ENCODE measurements at regions not wholly inside any gene's neighbourhood (a gene's known extent, or its start where the extent isn't known, plus 50 kb on each side); places are given as distances from the start of the nearest gene placed in this dataset.
"Not testable (repeated sequence)": the region's sequence is repeated elsewhere in the genome, so short reads cannot be mapped to it uniquely, and the experiment has no call there.

DNA sequence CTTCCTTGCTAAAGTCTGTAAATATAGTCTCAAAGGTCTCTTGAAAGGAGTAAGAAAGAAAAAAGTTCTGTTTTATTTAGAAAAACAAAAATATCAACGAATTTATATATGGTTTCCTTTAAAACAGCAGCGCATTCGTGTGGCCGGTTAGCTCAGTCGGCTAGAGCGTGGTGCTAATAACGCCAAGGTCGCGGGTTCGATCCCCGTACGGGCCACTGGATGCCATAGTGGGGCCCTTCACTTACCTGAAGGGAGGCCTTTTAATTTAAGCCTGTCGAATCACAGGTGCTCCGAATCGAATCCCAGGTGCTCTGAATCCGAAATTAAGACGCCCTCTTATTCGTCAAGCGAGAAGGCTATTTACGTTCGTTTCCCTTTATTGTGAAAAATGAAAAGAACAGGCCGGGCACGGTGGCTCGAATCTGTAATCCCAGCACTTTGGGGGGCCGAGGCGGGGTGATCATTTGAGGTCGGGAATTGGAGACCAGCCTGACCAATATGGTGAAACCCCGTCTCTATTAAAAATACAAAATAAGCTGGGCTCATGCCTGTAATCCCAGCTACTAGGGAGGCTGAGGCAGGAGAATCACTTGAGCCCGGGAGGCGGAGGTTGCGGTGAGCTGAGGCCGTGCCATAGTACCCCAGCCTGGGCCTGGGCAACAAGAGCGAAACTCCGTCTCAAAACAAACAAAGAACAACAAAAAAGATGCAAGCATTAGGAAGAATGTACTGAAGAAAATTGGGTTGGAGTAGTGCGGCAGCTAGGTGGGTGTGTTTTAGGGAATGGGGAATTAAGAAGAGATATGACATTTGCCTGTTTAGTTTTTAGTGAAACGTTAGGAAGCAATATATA is 195.8 kb upstream of the ZNF184 start:
- H3K4me3 Mint-ChIP-seq, result peak overlapping the region; percentile 36
- H3K4me1 Mint-ChIP-seq, result peaks cover 25% of the 10 kb centered on the region
- peak overlapping the region; percentile 94 for H3K27ac Mint-ChIP-seq
- H3K9me3 Mint-ChIP-seq, result peaks cover 31% of the 10 kb centered on the region
- H3K36me3 Mint-ChIP-seq, result peaks cover 12% of the 10 kb centered on the region
- H3K27me3 Mint-ChIP-seq, result peaks cover 75% of the 10 kb centered on the region

DNA sequence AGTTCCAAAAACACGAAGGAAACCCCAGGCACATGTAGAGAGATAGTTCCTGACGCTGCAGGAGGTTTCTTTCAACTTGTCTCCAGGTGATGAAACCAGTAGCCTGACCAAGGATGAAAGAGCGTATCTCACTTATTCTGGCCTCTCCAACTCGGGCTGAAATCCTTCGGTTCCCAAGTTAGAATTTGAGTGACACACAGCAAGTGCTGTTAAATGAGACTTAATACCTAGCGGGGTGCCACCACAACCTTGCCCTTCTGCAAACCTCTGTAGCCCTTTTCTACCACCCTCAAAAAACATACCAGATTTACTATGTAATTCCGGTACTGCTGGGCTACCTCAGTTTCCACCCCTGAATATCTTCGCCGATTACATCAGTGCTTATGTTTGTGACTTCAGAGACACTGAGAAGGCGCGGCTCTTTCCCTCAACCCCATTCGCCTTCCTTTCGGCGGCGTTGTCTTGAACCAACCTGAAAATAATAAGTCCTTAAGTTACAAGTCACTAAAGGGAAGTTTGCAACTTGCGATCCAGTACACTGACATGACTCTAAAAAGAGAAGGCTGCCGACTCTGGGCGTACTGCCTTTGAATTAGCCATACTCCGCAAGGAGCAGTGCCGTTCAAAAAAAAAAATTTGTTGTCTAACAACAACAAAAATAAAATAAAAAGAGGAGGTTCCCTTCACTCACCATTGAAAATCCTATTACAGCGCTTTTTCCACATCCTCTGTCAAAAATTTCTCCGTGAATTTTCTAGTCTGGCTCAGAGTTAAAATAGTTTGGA is 194.9 kb upstream of the ZNF184 start:
- Mint-ChIP-seq H3K4me1 (peaks cover 25% of the 10 kb centered on the region), H3K27ac (peak overlapping the region; percentile 85), H3K36me3 (peaks cover 12% of the 10 kb centered on the region), H3K9me3 (peaks cover 26% of the 10 kb centered on the region), H3K4me3 (peak overlapping the region; percentile 36), H3K27me3 (peaks cover 74% of the 10 kb centered on the region)

DNA sequence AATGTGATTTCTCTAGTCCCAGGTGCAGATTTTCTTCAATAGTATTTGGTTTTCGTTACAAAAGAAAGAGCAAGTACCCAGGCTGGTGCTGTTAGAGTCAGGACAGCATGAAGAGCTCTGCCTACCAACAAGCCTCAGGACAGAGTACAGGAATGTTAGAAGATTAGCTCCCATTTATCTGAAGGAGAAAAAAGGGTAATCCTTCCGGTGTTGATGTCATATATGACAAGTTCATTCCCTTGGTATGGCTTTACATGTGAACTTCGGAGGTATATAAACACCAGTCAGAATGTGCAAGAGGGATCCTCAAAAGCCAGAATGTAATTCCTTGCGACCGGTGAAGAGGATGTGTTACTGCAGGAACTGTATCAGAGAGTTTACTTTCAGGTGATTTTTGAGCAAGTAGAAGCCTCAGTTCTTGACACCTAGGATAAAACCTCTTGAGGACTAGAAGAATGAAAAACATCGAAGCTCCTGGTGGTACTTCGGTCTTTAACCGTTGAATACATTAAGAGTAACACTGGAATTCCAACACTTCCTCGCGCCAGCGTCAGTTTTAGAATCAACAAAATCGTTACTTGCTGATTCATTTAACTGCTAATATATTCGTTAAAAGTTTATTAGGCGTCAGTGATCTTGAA is 194.2 kb upstream of the ZNF184 start:
- H3K27me3 Mint-ChIP-seq, result peaks cover 71% of the 10 kb centered on the region
- peaks cover 18% of the 10 kb centered on the region for H3K4me1 Mint-ChIP-seq
- H3K36me3 Mint-ChIP-seq, result peaks cover 11% of the 10 kb centered on the region
- peak overlapping the region; percentile 85 for H3K27ac Mint-ChIP-seq
- no peak overlapping the region for H3K4me3 Mint-ChIP-seq
- peaks cover 20% of the 10 kb centered on the region for H3K9me3 Mint-ChIP-seq

DNA sequence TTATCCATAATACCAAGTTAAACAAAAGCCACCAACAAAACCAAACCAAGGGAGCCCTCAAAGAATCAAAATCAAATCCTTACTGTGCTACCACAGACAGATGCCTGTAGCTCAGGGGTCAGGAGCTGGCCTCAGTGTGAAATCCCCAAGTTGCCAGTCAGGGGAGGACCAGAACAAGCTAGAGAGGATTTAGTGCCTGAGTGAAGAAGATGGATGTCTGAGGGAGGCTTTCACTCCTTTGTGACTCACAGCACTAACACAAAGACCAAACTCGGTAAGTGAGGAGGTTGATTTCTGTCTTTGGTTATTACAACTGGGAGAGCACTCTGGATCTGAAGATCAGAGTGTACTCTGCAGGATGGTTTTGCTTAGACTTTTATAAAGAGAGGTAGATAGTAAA is 189.9 kb upstream of the ZNF184 start:
- no peak overlapping the region for H3K27ac Mint-ChIP-seq
- H3K36me3 Mint-ChIP-seq, result peaks cover 7% of the 10 kb centered on the region
- no peak overlapping the region for H3K4me3 Mint-ChIP-seq
- H3K4me1 Mint-ChIP-seq, result peaks cover under 1% of the 10 kb centered on the region
- peaks cover under 1% of the 10 kb centered on the region for H3K9me3 Mint-ChIP-seq
- H3K27me3 Mint-ChIP-seq, result peaks cover 38% of the 10 kb centered on the region

DNA sequence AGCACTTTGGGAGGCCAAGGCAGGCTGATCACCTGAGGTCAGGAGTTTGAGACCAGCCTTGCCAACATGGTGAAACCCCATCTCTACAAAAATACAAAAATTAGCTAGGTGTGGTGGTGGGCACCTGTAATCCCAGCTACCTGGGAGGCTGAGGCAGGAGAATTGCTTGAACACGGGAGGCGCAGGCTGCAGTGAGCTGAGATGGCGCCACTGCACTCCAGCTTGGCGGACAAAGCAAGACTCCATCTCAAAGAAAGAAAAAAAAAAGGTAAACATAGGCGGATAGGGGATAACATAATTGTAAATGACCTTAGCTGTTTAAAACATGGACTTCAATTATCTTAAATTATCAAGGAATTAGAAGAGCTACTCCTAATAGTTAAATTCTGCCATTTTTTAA is 189.3 kb upstream of the ZNF184 start:
- H3K9me3 Mint-ChIP-seq, H3K4me1 Mint-ChIP-seq, H3K27ac Mint-ChIP-seq, H3K36me3 Mint-ChIP-seq, H3K4me3 Mint-ChIP-seq: not testable (repeated sequence)
- peaks cover 34% of the 10 kb centered on the region for H3K27me3 Mint-ChIP-seq

DNA sequence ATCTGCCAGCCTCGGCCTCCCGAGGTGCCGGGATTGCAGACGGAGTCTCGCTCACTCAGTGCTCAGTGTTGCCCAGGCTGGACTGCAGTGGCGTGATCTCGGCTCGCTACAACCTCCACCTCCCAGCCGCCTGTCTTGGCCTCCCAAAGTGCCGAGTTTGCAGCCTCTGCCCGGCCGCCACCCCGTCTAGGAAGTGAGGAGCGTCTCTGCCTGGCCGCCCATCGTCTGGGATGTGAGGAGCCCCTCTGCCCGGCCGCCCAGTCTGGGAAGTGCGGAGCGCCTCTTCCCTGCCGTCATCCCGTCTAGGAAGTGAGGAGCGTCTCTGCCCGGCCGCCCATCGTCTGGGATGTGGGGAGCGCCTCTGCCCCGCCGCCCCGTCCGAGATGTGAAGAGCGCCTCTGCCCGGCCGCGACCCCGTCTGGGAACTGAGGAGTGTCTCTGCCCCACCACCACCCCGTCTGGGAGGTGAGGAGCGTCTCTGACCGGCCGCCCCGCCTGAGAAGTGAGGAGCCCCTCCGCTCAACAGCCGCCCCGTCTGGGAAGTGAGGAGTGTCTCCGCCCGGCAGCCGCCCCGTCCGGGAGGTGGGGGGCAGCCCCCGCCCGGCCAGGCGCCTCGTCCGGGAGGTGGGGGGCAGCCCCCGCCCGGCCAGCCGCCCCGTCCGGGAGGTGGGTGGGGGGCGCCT is 180.4 kb upstream of the ZNF184 start:
- not testable (repeated sequence) for H3K27ac Mint-ChIP-seq, H3K9me3 Mint-ChIP-seq, H3K4me1 Mint-ChIP-seq, H3K36me3 Mint-ChIP-seq, H3K4me3 Mint-ChIP-seq
- H3K27me3 Mint-ChIP-seq, result peaks cover 39% of the 10 kb centered on the region

DNA sequence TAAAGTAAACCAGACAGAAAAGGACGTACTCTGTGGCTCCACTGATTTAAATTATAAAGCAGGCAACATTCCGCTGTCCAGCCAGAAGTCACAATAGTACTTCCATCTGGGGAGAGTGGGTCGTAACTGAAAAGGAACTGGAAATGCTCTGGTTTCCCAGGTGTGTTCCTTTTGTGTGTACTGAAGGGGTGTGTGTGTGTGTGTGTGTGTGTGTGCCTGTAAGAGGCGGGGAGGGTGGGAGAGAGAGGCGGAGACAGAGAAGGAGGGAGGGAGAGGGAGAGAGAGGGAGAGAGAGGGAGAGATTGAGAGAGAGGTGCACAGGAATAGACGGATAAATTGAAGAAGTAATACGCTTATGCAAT is 178.4 kb upstream of the ZNF184 start:
- Mint-ChIP-seq H3K4me3 (no peak overlapping the region), H3K27me3 (peaks cover 42% of the 10 kb centered on the region), H3K4me1 (no peaks in the 10 kb centered on the region), H3K27ac (no peak overlapping the region), H3K36me3 (no peaks in the 10 kb centered on the region), H3K9me3 (no peaks in the 10 kb centered on the region)

DNA sequence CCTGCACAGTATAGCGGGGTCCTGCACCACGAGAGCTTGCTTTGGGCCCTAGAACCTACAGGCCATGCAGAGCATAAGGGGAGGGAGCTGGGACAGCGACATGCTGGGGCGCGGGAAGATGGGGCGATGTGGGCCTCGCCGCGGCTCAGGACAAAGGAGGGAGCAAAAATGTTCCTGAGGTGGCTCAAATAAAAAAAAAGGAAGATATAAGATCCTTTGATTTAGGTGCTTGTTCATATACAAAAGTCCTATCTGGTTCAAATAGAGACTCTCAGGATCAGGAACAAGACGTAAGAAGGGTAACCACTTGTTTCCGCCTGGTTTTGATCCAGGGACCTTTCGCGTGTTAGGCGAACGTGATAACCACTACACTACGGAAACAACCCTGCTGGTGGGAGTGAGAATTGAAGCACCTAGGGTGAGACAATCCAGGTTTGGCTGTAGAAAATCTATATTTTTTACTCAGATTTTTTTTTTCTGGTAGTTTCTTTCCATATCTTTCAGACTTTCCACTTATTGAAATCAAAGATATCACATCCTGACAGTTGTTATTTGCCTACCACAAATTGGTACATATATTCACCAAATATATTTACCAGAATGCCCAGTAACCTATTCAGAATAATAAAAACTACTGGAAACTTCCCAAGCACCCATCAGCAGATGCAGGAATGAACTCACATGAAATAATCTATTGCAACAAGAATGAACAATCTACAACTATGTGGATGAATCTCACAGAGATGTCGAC is 177.9 kb upstream of the ZNF184 start:
- H3K27ac Mint-ChIP-seq, result peak overlapping the region; percentile 72
- no peak overlapping the region for H3K4me3 Mint-ChIP-seq
- peaks cover 42% of the 10 kb centered on the region for H3K27me3 Mint-ChIP-seq
- H3K36me3 Mint-ChIP-seq, result no peaks in the 10 kb centered on the region
- no peaks in the 10 kb centered on the region for H3K4me1 Mint-ChIP-seq
- no peaks in the 10 kb centered on the region for H3K9me3 Mint-ChIP-seq

DNA sequence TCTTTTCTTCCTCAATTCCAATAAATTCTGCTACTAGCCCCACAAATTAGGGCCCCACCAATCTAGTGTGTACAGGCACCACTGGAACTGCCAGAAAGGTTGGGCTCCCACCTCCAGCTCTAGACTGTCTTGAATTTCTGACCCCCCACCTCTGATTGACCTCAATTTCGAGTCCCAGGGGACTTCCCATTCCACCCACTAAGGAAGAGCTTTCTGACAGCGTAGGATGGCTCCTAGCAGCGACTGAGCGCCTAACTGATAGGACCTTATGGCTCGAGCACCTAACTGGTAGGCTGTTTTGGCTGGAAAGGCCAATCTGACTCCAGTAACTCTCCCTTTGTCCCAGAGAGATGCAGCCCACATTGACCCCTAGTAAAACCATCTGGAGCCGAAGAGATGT is 171.6 kb upstream of the ZNF184 start:
- H3K27me3 Mint-ChIP-seq, result peaks cover 46% of the 10 kb centered on the region
- no peak overlapping the region for H3K27ac Mint-ChIP-seq
- H3K4me1 Mint-ChIP-seq, result no peaks in the 10 kb centered on the region
- peaks cover 2% of the 10 kb centered on the region for H3K36me3 Mint-ChIP-seq
- H3K4me3 Mint-ChIP-seq, result no peak overlapping the region
- H3K9me3 Mint-ChIP-seq, result peaks cover 5% of the 10 kb centered on the region

DNA sequence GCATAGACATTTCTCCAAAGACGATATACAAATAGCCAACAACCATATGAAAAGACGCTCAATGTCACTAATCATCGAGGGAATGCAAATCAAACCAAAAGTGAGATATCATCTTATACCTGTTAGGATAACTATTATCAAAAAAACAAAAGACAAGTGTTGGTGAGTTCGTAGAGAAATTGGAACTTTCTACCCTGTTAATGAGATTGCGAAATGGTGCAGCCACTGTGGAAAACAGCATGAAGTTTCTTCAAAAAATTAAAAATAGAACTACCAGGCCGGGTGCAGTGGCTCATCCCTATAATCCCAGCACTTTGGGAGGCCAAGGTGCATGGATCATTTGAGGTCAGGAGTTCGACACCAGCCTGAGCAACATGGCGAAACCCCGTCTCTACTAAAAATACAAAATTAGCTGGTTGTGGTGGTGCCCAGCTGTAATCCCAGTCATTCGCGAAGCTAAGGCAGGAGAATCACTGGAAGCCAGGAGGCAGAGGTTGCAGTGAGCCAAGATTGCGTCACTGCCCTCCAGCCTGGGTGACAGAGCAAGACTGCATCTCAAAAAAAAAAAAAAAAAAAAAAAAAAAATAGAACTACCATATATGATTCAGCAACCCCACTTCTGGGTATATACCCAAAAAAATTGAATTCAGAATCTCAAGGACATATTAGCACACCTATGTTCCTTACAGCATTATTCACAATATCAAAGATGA is 170.0 kb upstream of the ZNF184 start:
- Mint-ChIP-seq H3K4me1 (no peaks in the 10 kb centered on the region), H3K4me3 (no peak overlapping the region), H3K9me3 (peaks cover 5% of the 10 kb centered on the region), H3K36me3 (peaks cover 2% of the 10 kb centered on the region), H3K27me3 (peaks cover 43% of the 10 kb centered on the region), H3K27ac (no peak overlapping the region)

DNA sequence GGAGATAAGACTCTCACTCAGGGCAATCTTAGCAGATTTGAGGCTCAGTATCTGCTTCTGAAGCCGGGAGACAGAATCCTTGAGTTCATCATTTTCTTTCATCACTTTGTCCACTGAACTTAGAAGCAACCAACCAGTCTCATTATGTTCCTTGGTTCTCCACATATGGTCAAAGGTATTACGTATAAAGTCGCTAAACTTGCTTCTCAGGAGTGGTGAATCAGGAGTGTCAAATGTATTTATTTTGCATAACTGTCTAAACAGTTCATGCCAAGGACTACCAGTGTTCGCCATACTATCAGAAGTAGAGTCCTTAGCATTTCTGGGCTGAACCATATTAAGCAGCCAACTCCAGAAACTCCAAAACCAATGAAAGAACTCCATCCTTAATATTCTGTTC is 163.0 kb upstream of the ZNF184 start:
- not testable (repeated sequence) for H3K4me3 Mint-ChIP-seq, H3K4me1 Mint-ChIP-seq, H3K27ac Mint-ChIP-seq, H3K36me3 Mint-ChIP-seq, H3K9me3 Mint-ChIP-seq
- peaks cover 47% of the 10 kb centered on the region for H3K27me3 Mint-ChIP-seq

DNA sequence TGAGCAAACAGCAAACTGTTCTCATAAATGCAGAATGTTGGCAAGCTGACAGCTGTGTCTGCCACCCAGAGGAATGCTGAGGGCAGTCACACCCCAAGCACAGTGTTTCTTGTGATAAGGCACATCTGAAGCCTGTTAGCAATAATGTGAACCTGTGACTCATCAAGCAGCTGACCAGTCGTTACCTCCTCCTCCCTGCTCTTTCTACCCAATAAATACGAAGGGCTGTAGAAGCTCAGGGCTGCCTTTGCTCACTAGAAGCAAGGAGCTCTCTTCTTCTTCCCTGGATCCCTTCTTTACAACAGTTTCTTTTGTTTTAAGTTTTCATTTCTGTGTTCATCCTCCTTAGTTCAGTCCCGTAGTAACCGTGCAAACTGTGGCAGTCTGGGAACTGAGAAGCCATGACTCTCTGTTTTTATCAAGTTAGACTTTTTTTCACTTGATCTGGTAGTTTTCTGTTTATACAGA is 160.3 kb upstream of the ZNF184 start:
- H3K4me3 Mint-ChIP-seq, H3K9me3 Mint-ChIP-seq, H3K27ac Mint-ChIP-seq, H3K36me3 Mint-ChIP-seq: not testable (repeated sequence)
- Mint-ChIP-seq H3K27me3 (peaks cover 54% of the 10 kb centered on the region), H3K4me1 (peaks cover 11% of the 10 kb centered on the region)

DNA sequence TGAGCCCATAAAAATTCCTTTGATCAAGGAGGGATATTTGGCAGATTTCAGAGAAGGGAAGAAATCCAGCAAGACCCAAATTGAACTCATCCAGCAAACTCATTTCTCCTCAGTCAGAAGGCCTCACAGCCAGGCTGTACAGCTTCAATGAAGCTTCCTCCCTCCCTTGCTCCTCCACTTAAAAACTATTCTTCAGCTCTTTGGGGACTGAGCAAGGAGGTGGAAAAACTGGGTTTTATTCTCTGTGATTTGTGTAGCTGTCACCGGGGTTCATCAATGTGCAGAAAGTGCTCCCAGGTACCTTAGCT is 158.7 kb upstream of the ZNF184 start:
- Mint-ChIP-seq H3K27ac (no peak overlapping the region), H3K4me3 (no peak overlapping the region), H3K27me3 (peaks cover 57% of the 10 kb centered on the region), H3K4me1 (peaks cover 11% of the 10 kb centered on the region), H3K36me3 (no peaks in the 10 kb centered on the region), H3K9me3 (no peaks in the 10 kb centered on the region)

DNA sequence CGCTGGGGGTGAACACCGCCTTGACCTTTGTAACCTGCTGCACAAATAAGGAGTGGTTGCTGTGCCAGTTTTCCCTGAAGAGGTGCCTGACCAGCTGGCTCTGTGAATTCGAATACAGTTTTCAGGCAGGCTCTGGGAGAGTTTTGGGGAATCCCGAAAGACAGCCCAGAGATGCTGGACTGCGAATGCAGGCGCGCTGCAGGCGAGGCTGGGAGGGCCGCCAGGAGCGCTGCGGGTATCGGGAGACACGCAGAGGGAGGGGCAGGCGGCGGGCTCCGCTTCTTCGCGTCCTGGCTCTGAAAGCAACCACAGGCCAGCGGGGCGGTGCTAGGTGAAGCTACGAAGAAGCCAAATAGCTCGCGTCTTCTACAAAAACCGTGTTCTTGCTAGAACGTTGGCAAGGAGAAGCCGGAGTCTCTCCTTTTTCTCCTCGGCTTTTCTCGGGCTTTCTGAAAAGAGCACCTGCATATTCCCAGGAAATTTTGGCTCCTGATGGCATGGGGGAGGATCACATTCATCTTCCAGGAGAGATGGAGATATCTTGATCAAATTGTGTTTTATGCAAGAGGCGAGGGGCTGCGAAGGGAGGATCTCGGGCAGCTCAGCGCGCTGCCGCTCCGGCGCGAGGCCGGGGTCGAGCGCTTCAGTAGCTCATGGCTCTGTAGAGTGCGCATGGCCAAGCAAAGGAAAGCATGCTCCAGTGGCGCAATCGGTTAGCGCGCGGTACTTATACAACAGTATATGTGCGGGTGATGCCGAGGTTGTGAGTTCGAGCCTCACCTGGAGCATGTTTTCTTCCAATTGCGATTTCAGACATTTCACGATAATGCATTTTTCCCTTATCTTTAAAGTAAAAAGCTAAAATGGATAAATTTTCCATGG is 158.1 kb upstream of the ZNF184 start:
- Mint-ChIP-seq H3K27ac (peak overlapping the region; percentile 92), H3K4me3 (peak overlapping the region; percentile 80)

More for the DNA sequence above, 158.1 kb upstream of the ZNF184 start:
- Mint-ChIP-seq H3K9me3 (no peaks in the 10 kb centered on the region), H3K36me3 (no peaks in the 10 kb centered on the region), H3K27me3 (peaks cover 58% of the 10 kb centered on the region), H3K4me1 (peaks cover 11% of the 10 kb centered on the region)

Data from activated naive CD4-positive, alpha-beta T cell treated with anti-CD3 and anti-CD28 coated beads, Interleukin-2, amount 50 U/mL, for 24 hours (primary cell).